Neuronal stem cell (in vitro differentiated cells): ENCODE measurements at regions not wholly inside any gene's neighbourhood (a gene's known extent, or its start where the extent isn't known, plus 50 kb on each side); places are given as distances from the start of the nearest gene placed in this dataset.

ENCODE experiments used
- DNase-seq: peaks from one replicate; pipeline ENCODE4 v3.0.0-alpha.2; 2013; ENCODE audit warnings: low spot score
- H2AFZ ChIP-seq: one replicate; pipeline ENCODE4 v1.6.1; 2013; ENCODE audit warnings: mild to moderate bottlenecking, low read length, inconsistent platforms
- H2AK5ac ChIP-seq: 2 replicates; pipeline ENCODE4 v1.6.1; 2013; ENCODE audit warnings: low read depth, mild to moderate bottlenecking, inconsistent platforms, low read length, moderate library complexity, mixed read lengths
- H2BK120ac ChIP-seq: 2 replicates; pipeline ENCODE4 v1.6.1; 2013; ENCODE audit warnings: low read depth, mild to moderate bottlenecking, inconsistent platforms, low read length, moderate library complexity, mixed read lengths
- H2BK12ac ChIP-seq: one replicate; pipeline ENCODE4 v1.6.1; 2013; ENCODE audit warnings: low read length, inconsistent platforms
- H2BK15ac ChIP-seq: 2 replicates; pipeline ENCODE4 v1.6.1; 2013; ENCODE audit warnings: mild to moderate bottlenecking, low read length, inconsistent platforms, mixed read lengths
- H2BK5ac ChIP-seq: one replicate; pipeline ENCODE4 v1.6.1; 2013; ENCODE audit warnings: inconsistent platforms, mild to moderate bottlenecking, low read length, moderate library complexity
- H3K14ac ChIP-seq: one replicate; pipeline ENCODE4 v1.6.1; 2013; ENCODE audit warnings: low read length, inconsistent platforms
- H3K18ac ChIP-seq: 2 replicates; pipeline ENCODE4 v1.6.1; 2013; ENCODE audit warnings: low read length, inconsistent platforms
- H3K23ac ChIP-seq: 2 replicates; pipeline ENCODE4 v1.6.1; 2013; ENCODE audit warnings: low read depth, mild to moderate bottlenecking, mixed read lengths, low read length, inconsistent platforms; ENCODE audit not compliant: poor library complexity
- H3K27ac ChIP-seq: replicated peaks from 3 replicates; pipeline ENCODE4 v1.5.1; 2013; ENCODE audit warnings: low read length, inconsistent platforms
- H3K27me3 ChIP-seq, 3 experiments: 2 replicates each; pipeline ENCODE4 v1.6.1; 2013; ENCODE audit warnings: low read length in 3 of 3, mild to moderate bottlenecking in 2 of 3, inconsistent platforms in 1 of 3, low read depth in 1 of 3, mixed read lengths in 1 of 3, moderate library complexity in 1 of 3; ENCODE audit not compliant: control insufficient read depth in 3 of 3, insufficient read depth in 3 of 3
- H3K36me3 ChIP-seq, 2 donors: replicated peaks in 1 of 2; 2 replicates each; pipeline ENCODE4 v1.6.1; 2013; ENCODE audit warnings: low read length in 2 of 2; ENCODE audit not compliant: control insufficient read depth in 2 of 2, insufficient read depth in 2 of 2
- H3K4ac ChIP-seq: 2 replicates; pipeline ENCODE4 v1.6.1; 2013; ENCODE audit warnings: inconsistent platforms, mild to moderate bottlenecking, low read length, moderate library complexity
- H3K4me1 ChIP-seq, 2 donors: 1 replicate in 1 of 2; 2 replicates in 1 of 2; pipeline ENCODE4 v1.6.1; 2013; ENCODE audit warnings: low read length in 2 of 2, low read depth in 1 of 2; ENCODE audit not compliant: control insufficient read depth in 2 of 2, insufficient read depth in 1 of 2
- H3K4me2 ChIP-seq: one replicate; pipeline ENCODE4 v1.6.1; 2013; ENCODE audit warnings: mild to moderate bottlenecking, low read length, inconsistent platforms; ENCODE audit not compliant: insufficient read depth, poor library complexity, severe bottlenecking
- H3K4me3 ChIP-seq, 2 donors: 2 replicates each; pipeline ENCODE4 v1.5.1; 2013; ENCODE audit warnings: low read length in 2 of 2, mild to moderate bottlenecking in 2 of 2, inconsistent platforms in 1 of 2, moderate library complexity in 1 of 2
- H3K79me1 ChIP-seq: one replicate; pipeline ENCODE4 v1.6.1; 2013; ENCODE audit warnings: low read depth, mild to moderate bottlenecking, inconsistent platforms, low read length, moderate library complexity
- H3K9ac ChIP-seq: one replicate; pipeline ENCODE4 v1.6.1; 2013; ENCODE audit warnings: mild to moderate bottlenecking, low read depth, low read length, inconsistent platforms; ENCODE audit not compliant: poor library complexity
- H3K9me3 ChIP-seq, 2 donors: replicated peaks in 1 of 2; 2 replicates each; pipeline versions ENCODE3 to v1.6.1; 2013; ENCODE audit warnings: low read length in 2 of 2, mild to moderate bottlenecking in 2 of 2, inconsistent platforms in 1 of 2, low read depth in 1 of 2, mixed read lengths in 1 of 2, moderate library complexity in 1 of 2; ENCODE audit not compliant: control insufficient read depth in 2 of 2, insufficient read depth in 1 of 2
- H4K8ac ChIP-seq: one replicate; pipeline ENCODE4 v1.6.1; 2013; ENCODE audit warnings: low read depth, mild to moderate bottlenecking, inconsistent platforms, low read length, moderate library complexity
- H4K91ac ChIP-seq: one replicate; pipeline ENCODE4 v1.6.1; 2013; ENCODE audit warnings: low read length, low read depth, mild to moderate bottlenecking, inconsistent platforms; ENCODE audit not compliant: poor library complexity
- WGBS, 2 donors: extraction: QIAGEN DNeasy Blood & Tissue Kit; methylation state at CpG; one replicate each; pipeline ENCODE4 v1.1.7; 2013; ENCODE audit warnings: missing lambda C conversion rate in 2 of 2, mixed read lengths in 1 of 2; ENCODE audit not compliant: insufficient read length in 2 of 2, insufficient replicate concordance in 1 of 2; ENCODE audit errors: extremely low coverage in 2 of 2; 5-methylcytosine and 5-hydroxymethylcytosine counted together

DNA sequence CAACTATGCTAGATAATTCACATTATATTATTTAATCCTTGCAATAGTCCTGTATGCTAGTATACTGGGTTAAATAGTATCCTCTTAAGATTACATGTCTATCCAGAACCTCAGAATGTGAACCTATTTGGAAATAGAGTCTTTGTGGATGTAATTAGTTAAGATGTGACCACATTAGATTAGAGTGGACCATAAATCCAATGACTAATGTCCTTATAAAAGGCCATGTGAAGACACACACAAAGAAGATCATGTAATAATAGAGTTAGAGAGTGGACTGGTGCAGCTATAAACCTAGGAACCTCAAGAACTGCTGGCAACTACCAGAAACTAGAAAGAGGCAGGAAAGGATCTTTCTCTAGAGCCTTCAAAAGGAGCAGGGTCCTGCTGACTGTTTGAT, 263.6 kb upstream of the PTGER4 start:
- DNase-seq = no peak
- Histone ChIP-seq H3K36me3 (no peaks in the 10 kb centered on the region), H4K91ac (no peak overlapping the region), H3K18ac (no peak overlapping the region), H3K23ac (no peak overlapping the region), H2BK15ac (no peak overlapping the region), H3K9me3 (no peaks in the 10 kb centered on the region), H3K4me1 (peaks cover 0 to 2% of the 10 kb centered on the region in 2 donors), H3K14ac (no peak overlapping the region), H3K4me2 (no peak overlapping the region), H2BK120ac (no peak overlapping the region), H3K4ac (no peak overlapping the region), H3K4me3 (no peak overlapping the region), H2AFZ (no peak overlapping the region), H3K27me3 (no peaks in the 10 kb centered on the region), H2BK12ac (no peak overlapping the region), H3K9ac (no peak overlapping the region), H2AK5ac (no peak overlapping the region), H3K79me1 (no peaks in the 10 kb centered on the region), H3K27ac (no peak overlapping the region), H4K8ac (no peak overlapping the region), H2BK5ac (no peak overlapping the region)

DNA sequence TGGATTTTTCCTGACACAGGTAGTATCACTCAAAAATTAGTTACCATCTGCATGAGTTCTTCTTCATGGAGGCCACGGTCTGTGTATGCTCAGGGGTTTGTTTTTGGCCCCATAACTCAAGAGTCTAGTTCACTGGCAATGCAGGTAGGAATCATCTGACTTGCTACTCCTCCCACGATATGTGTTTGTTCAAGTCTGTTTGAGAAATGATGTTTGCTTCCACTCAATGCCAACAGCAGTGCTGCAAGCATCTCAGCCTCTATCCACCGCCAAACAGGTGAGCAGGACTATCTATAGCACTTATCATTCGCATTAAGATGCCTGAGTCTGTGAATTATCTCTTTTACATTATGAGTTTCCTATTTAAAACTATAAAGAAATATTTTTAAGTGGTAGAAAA, 264.8 kb upstream of the PTGER4 start:
- peaks cover 0 to 2% of the 10 kb centered on the region in 2 donors for H3K4me1 ChIP-seq
- no peak overlapping the region for H2BK5ac ChIP-seq
- no peak overlapping the region for H2BK15ac ChIP-seq
- no peak overlapping the region for H3K9ac ChIP-seq
- H2BK12ac ChIP-seq = no peak overlapping the region
- H2AK5ac ChIP-seq = no peak overlapping the region
- no peak overlapping the region for H4K91ac ChIP-seq
- H2AFZ ChIP-seq = no peak overlapping the region
- H3K36me3 ChIP-seq = no peaks in the 10 kb centered on the region
- no peaks in the 10 kb centered on the region for H3K79me1 ChIP-seq
- WGBS, 2 donors = no CpG with 5 or more reads among the region's 4 CpGs
- H2BK120ac ChIP-seq = no peak overlapping the region
- no peak overlapping the region for H3K23ac ChIP-seq
- no peaks in the 10 kb centered on the region for H3K9me3 ChIP-seq
- no peak overlapping the region for H3K4ac ChIP-seq
- no peak overlapping the region for H3K4me2 ChIP-seq
- no peak for DNase-seq
- H3K27me3 ChIP-seq = no peaks in the 10 kb centered on the region
- H3K27ac ChIP-seq = no peak overlapping the region
- no peak overlapping the region for H3K4me3 ChIP-seq
- H3K14ac ChIP-seq = no peak overlapping the region
- H4K8ac ChIP-seq = no peak overlapping the region
- H3K18ac ChIP-seq = no peak overlapping the region

DNA sequence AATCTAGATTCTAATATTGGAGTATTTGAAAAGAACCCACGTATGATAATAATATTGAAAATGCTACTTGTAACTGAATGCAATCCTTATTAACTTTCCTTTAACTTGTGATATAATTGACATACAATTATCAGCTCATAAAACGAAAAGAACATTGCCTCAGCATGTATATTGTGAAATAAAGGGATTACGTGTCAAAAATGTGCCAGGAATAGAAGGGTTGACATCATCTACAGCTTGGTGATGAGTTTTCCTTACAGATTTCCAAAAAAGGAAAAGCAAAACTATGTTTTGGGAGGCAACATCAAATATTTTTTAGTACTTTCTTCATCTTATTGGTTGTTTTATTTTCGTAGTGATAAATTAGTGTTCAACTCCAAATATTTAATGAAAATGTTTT, 266.0 kb upstream of the PTGER4 start:
- H3K4ac ChIP-seq = no peak overlapping the region
- H3K79me1 ChIP-seq = no peaks in the 10 kb centered on the region
- H3K9ac ChIP-seq = no peak overlapping the region
- H2BK120ac ChIP-seq = no peak overlapping the region
- no peak overlapping the region for H3K23ac ChIP-seq
- no peak overlapping the region for H4K91ac ChIP-seq
- no peak overlapping the region for H3K27ac ChIP-seq
- peaks cover 0 to 2% of the 10 kb centered on the region in 2 donors for H3K4me1 ChIP-seq
- no peak overlapping the region for H4K8ac ChIP-seq
- H3K36me3 ChIP-seq = no peaks in the 10 kb centered on the region
- DNase-seq = no peak
- H2AK5ac ChIP-seq = no peak overlapping the region
- no peak overlapping the region for H2BK15ac ChIP-seq
- WGBS, 2 donors = no CpG with 5 or more reads among the region's 4 CpGs
- H2BK5ac ChIP-seq = no peak overlapping the region
- no peak overlapping the region for H2AFZ ChIP-seq
- H3K18ac ChIP-seq = no peak overlapping the region
- H3K4me2 ChIP-seq = no peak overlapping the region
- H3K14ac ChIP-seq = no peak overlapping the region
- no peaks in the 10 kb centered on the region for H3K27me3 ChIP-seq
- no peak overlapping the region for H3K4me3 ChIP-seq
- H2BK12ac ChIP-seq = no peak overlapping the region
- no peaks in the 10 kb centered on the region for H3K9me3 ChIP-seq

DNA sequence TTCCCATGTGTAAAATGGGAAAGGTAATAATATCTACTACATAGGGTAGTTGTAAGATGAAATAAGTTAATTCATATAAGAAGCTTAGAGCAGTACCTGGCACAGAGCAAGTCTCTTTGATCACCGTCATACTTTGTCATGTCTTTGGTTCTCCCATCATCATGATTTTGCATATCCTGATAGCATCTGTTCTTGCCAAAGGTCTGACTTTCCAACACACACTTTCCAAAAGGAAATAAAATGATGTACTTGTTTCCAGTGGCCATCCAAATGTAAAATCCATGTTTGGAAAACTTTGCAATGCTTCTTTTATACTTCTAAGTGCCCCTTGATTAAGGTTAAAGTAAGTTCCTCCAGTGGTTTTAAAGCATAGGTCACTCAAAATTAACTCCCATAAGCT, 266.9 kb upstream of the PTGER4 start:
- Histone ChIP-seq H3K14ac (no peak overlapping the region), H3K27me3 (no peaks in the 10 kb centered on the region), H2BK120ac (no peak overlapping the region), H3K18ac (no peak overlapping the region), H2AFZ (no peak overlapping the region), H4K91ac (no peak overlapping the region), H3K27ac (no peak overlapping the region), H3K9me3 (no peaks in the 10 kb centered on the region), H4K8ac (no peak overlapping the region), H3K36me3 (no peaks in the 10 kb centered on the region), H3K9ac (no peak overlapping the region), H3K4me1 (peaks cover 0 to 2% of the 10 kb centered on the region in 2 donors), H3K4me3 (no peak overlapping the region), H3K4ac (no peak overlapping the region), H2BK5ac (no peak overlapping the region), H3K79me1 (no peaks in the 10 kb centered on the region), H3K4me2 (no peak overlapping the region), H3K23ac (no peak overlapping the region), H2BK12ac (no peak overlapping the region), H2BK15ac (no peak overlapping the region), H2AK5ac (no peak overlapping the region)
- DNase-seq = no peak
- no CpG with 5 or more reads among the region's 1 CpG for WGBS, 2 donors
